ENCODE measurements at regions not wholly inside any gene's neighbourhood (a gene's known extent, or its start where the extent isn't known, plus 50 kb on each side); places are given as distances from the start of the nearest gene placed in this dataset.

GRCh38 chr1:198465201-198466144 is 75.0 kb downstream of the ATP6V1G3 start:
- Histone ChIP-seq H3T11ph (ENCODE audit: low read length) (no peak overlapping the region), H2BK12ac (ENCODE audit: insufficient read length, low read depth, low read length) (no peak overlapping the region), H4K5ac (ENCODE audit: insufficient read length, low read depth, low read length) (no peak overlapping the region), H2BK20ac (ENCODE audit: low read depth, low read length, poor library complexity, severe bottlenecking) (no peak overlapping the region), H2BK15ac (ENCODE audit: low read depth, low read length) (no peak overlapping the region), H3K9ac (ENCODE audit: extremely low read depth, insufficient read length, low read length) (no peak overlapping the region), H3K27ac (ENCODE audit: insufficient read length, low read depth, low read length) (no peak overlapping the region), H3K27me3 (ENCODE audit: insufficient read depth, low read length) (no peaks in the 10 kb centered on the region), H3K4me1 (ENCODE audit: insufficient read depth, low read length) (no peaks in the 10 kb centered on the region), H4K20me1 (ENCODE audit: control insufficient read depth, insufficient read depth, insufficient read length) (no peaks in the 10 kb centered on the region), H2BK5ac (ENCODE audit: insufficient read length, low read length) (no peak overlapping the region), H2BK120ac (ENCODE audit: low read depth, low read length, poor library complexity, severe bottlenecking) (no peak overlapping the region), H3K79me2 (ENCODE audit: insufficient read depth, low read length) (no peaks in the 10 kb centered on the region), H3K14ac (ENCODE audit: insufficient read depth, low read length) (no peak overlapping the region), H3K23me2 (ENCODE audit: insufficient read length, low read depth, low read length, poor library complexity, severe bottlenecking) (no peaks in the 10 kb centered on the region), H4K91ac (ENCODE audit: insufficient read length, low read depth, low read length) (no peak overlapping the region), H3K18ac (ENCODE audit: insufficient read length, low read depth, low read length) (no peak overlapping the region), H4K8ac (replicated peaks; ENCODE audit: insufficient read length, low read depth, low read length) (no peak overlapping the region), H3K23ac (ENCODE audit: insufficient read length, low read depth, low read length) (no peak overlapping the region), H3K79me1 (ENCODE audit: insufficient read depth, low read depth, low read length, poor library complexity, severe bottlenecking) (no peaks in the 10 kb centered on the region), H3K9me3 (ENCODE audit: control insufficient read depth, low read depth, low read length) (no peaks in the 10 kb centered on the region), H2AK5ac (ENCODE audit: insufficient read length, low read length) (no peak overlapping the region), H3K4me2 (ENCODE audit: insufficient read depth, insufficient read length, low read length) (no peak overlapping the region), H3K56ac (ENCODE audit: insufficient read length, low read depth, low read length) (no peak overlapping the region), H3K4ac (ENCODE audit: low read depth, low read length) (no peak overlapping the region), H2AFZ (ENCODE audit: low read length) (no peak overlapping the region)
- Mint-ChIP-seq H3K27me3 (ENCODE audit: low read depth) (no peaks in the 10 kb centered on the region), H3K4me1 (no peaks in the 10 kb centered on the region), H3K27ac (no peak overlapping the region), H3K9me3 (no peaks in the 10 kb centered on the region), H3K36me3 (ENCODE audit: insufficient read depth in 1 of 3, low read depth in 3 of 3) (no peaks in the 10 kb centered on the region), H3K4me3 (no peak overlapping the region)
- DNase-seq, result no peak
- no CpG with 5 or more reads among the region's 3 CpGs for WGBS (ENCODE audit: extremely low coverage, insufficient read length, low lambda C conversion rate)
- TF ChIP-seq CTCF (conservative IDR thresholded peaks at IDR 0.05), result peak; percentile 76
